ENCODE measurements at regions not wholly inside any gene's neighbourhood (a gene's known extent, or its start where the extent isn't known, plus 50 kb on each side); places are given as distances from the start of the nearest gene placed in this dataset.
"Not testable (repeated sequence)": the region's sequence is repeated elsewhere in the genome, so short reads cannot be mapped to it uniquely, and the experiment has no call there.

DNA sequence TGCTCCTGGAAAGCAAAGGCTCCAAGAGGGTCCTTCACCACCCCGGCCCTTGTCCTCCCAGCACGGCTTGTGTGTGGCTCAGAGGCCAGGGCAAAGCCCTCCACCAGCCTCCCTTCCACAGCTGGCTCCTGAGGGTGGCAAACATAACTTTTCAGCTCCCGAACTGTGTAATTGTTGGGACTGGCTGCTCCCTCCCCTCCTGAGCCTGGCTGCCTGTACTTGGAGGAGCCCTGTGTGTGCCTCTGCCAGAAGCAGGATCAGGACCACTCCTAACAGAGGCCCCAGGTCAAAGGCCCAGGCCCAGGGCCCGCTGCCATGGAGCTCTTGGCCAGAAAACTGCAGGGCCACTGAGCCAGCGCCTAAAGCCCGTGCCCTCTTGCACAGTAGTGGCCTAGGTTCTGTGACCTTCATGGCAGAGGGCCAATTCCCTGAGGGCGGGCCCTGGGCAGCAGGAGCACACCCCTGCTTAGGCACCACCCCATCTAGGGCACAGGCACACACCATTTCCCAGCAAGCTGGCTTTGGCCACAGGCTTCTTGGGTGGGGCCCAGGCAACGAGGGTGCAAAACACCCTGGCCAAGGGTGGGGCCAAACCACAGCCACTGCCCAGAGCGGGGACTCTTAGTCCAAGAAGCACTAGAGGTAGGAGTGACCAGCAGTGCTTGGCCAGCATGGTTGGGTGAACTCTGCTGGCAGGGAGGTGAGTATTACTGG lies 201.2 kb downstream of the TBC1D2B start:
- not testable (repeated sequence) for DNase-seq

DNA sequence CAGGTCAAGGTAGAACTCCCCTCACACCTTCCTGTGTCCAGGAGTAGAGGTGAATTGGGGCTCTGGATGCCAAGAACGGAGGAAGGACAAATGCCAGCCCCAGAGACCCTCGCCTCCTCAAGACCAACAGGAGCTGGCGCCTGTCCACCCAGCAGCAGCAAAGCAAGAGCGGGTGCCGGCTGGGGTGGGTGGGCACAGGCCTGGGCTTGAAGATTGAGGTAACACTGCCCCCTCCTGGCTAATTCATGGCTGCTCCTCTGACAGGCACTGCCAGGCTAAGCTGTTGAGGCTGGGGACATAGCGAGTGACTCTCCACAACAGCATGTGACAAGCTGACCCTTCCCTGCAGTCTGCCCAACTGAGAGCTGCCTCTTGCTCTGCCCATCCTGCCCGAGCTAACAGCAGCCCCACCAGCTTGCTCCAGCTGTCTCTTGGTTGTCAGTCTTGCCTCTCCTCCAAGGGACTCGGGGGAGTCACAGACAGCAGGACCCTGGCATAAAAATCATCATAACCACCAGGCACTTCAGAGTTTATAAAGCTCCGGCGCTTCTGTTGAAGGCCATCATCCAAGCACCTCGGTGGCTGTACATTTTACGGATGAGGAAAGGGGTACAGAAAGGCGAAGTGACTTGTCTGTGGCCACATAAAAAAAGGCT lies 202.3 kb downstream of the TBC1D2B start:
- peak; percentile 72 for DNase-seq

DNA sequence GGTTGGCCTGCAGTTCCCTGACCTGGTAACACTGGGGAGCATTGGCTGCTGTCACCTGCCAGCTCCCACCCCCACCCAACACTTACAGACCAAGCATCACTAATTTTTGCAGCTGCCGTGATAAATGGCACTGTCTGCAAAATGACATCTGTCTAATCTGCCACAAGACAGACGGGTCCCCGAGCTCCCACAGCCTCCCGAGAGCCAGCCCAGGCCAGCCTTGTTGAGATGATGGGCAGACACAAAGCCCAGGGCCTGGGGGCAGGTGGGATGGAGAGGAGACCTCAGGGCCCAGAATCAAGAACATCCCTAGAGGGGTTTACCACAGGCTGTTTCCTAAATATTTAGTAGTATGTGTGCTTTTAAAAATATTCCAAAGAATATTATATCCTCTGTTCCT lies 203.4 kb downstream of the TBC1D2B start:
- peak; percentile 75 for DNase-seq

DNA sequence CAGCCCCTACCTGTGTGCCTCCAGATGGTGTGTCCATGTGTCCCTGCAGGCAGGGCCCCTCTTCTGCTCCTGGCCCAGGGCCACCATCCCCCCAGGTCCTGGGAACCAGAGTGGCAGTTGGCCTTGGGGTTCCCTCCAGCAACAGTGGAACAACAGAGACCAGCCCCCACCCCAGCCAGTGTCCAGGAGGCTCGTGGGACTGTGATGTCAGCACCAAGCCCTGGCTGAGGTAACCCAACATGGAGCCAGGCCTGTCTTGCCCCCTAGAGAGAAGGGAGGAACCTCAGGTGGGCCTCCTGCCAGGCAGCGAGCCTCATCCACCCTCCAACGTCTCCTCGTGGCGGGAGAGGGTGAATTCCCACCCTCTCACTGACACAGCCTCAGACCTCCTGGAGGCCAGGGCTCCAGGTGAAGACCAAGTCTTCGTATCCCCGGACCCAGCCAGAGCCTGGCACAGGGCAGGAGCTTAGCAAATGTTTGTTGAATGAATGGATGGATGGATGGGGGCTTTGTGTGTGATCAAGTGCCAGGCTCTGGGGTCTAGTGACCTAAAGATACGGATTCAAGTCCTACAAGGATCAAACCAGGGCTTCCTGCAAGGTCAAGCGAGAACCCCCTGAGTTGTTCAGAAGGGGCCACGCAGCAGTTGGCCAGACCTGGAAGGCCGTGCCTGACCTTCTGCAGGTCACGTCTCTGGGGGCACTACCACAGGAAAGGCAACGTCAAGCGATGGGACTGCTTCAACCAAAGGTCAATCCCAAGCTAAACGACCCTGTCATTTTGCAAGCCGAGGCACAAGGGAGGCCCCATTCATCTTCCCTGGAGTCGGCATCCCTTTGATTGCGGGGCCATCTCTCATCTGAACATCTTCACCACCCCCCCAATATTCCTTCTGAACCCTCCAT lies 204.7 kb downstream of the TBC1D2B start:
- not testable (repeated sequence) for DNase-seq

DNA sequence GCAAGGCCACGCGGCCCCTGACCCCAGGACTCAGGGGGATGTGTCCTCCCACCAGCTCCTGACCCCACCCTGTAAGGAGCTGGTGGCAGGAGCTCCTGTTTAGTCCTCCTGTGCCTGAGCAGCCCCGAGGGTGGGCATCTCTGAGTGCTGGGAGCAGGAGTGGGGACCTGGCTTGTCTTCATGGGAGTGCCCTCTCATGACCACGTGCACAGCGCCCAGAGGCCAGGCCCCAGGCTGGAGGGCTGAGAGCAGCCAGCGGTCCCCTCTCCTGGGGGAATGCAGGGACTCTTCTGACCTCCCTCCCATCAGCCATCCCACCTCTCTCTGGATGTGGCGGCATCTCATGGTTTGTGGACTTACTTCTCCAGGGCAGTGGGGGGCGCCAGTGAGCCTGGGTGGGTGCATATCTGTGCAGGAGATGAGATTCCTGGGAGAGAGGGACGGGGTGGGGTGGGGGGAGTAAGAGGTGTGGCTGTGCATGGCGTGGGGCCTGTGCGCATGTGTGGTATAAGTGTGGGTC lies 205.6 kb downstream of the TBC1D2B start:
- no peak for DNase-seq

DNA sequence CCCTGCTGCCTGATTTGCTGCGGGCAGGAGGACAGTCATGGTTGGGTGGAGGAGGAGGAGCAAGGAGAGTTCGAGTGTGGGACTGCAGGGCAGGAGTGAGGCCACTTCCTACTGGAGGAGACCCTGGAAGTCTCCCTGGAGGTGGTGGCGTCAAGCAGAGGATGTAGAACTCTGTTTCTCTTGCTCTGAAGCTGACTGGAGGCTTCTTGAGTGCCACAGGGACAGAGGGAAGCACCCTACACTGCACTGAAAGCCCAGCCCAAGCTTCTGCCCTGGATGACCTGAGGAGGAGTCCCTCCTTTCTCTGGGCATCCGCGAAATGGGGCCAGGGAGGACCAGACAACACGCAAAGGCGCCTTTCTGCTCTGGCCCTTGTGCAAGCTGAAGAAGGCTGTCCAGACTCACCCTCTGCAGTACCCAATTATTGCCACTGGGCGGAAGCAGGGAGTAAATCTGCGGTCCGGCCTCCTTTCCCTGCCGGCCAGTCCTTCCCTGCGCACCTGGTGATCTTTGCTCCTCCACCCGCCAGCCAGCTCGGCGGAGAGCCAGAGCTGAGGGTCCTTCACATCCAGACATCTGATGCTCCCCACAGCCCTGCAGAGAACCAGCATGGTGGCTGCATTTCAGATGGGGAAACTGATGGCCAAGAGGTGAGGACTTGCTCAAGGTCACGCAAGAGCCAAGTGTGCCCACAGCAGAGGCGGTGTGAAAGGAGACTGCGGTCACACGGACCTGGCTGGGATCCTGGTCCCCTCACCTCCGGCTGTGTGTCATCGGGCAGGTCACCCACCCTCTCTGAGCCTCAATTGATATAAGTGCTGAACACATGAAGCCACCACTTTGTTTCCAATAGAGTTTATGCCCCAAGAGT lies 207.1 kb downstream of the TBC1D2B start:
- peak; percentile 29 for DNase-seq

DNA sequence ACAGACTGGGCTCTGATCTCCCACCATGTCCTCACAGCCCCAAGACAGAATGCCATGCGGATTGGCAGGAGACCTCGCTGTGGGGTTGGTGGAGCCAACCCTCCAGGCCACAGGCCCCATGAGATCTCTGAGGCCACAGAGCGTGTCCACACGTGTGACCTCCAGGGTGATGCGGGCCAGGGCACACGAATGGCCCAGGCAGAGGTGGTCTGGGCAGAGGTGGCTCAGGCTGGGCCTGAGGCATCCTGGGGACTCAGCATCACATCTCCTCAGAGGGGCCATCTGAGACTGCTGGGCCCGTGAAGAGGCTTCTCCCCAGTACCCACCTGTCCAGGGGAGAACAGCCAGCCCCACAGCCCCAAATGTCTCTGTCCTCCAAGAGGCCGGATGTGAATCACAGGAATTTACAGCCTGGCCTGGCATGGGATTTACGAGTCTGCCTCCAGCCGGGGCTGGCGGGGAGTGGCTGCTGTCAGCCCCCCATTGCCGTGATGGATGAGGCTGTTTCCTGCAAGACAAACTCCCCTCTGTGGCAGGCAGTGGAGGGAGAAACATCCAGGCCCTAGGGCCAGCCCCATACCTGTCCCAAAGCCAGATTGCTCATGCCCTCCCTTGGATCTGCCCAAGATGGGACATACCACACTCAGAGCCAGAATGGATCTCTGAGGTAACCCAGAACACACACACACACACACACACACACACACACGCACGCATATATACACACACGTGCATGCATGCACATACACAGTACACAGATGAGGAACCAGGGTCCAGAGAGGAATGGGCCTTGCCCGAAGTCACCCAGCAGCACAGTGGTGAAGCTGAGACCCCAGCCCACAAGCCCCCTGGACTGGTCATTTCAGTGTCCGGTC lies 208.3 kb downstream of the TBC1D2B start:
- DNase-seq, result no peak

DNA sequence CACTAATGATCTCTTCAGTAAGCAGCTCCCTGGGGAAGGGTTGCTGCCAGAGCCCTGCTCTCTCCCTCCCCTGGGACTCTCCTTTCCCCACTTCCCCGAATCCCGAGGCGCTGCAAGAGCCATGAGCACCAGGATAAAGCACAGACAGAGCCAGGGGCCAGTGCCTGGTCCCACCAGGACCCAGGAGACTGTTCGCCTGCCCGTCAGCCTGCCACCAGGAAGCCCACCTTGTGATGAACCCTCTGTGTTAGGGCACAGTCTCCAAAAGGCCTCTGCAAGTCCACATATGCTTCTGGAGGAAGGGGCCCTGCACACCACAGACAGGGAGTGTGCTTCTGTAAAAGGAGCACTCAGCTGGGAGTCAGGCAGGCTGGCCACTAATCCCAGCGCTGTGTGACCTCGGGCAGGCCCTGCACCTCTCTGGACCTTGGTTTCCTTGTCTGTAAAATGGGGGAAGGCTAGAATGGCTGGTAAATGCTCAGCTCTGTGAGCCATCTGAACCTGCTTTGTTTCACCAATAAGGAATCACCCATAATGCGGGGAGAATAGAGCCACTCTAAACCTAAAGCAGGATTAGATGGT lies 209.4 kb downstream of the TBC1D2B start:
- peak; percentile 83 for DNase-seq

DNA sequence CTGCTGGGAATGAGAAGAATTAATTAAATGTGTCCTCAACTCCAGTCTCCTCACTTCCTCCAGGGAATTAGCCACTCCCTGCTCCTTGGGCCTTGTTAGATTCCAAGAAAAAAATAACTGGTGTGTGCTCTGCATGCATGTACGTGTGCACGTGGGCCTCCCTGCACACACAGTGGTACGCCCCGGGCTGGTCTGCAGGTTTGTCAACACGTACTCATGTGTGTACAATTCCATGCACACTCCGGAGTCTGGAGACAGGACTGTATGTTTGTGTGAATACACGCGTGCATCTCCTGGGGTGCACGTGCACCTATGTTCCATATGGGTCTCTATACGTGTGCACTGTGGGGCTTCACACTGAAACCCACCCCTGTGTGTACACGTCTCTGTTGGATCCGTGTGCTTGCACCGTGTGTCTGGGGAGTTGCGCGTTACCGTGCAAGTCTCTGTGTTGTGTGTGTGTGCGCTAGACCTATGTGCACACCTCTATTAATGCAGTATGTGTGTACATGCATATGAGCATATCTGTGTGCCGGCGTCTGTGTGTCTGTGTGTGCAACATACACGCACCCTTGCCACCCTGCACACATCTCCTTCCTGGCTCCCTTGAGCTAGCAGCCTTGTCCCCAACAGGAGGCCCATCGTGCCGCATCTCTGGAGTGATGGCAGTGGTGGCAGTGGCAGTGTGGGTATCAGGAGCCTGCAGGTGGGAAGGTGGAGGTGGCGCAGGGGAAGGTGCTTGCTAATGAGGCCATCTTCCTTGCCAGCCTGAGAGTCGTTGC lies 210.1 kb downstream of the TBC1D2B start:
- DNase-seq, result no peak

DNA sequence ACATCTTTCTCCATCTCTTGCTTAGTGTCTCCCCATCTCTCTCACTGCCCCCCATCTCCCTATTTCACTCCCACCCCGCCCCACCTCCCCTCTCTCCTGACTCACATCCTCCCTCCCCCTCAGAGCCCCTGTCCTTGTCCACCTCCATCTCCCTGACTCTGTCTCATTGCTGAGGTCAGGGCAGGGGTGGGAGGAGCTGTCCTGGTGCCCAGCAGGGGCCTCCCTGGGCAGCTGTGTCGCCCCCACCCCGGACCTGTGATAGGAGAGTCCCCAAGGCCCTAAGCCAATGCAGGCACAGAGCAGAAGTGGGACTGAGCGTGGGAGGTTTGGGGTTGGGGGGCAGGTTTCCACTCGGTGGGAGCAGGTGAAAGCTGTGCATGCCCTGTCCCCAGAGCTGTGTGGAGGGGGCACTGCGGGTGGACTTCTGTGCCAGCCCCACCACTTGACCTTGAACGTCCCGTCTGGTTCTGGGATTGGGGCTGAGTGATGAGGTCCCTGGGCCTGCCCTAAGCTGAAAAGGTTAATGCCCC lies 210.8 kb downstream of the TBC1D2B start:
- no peak for DNase-seq

DNA sequence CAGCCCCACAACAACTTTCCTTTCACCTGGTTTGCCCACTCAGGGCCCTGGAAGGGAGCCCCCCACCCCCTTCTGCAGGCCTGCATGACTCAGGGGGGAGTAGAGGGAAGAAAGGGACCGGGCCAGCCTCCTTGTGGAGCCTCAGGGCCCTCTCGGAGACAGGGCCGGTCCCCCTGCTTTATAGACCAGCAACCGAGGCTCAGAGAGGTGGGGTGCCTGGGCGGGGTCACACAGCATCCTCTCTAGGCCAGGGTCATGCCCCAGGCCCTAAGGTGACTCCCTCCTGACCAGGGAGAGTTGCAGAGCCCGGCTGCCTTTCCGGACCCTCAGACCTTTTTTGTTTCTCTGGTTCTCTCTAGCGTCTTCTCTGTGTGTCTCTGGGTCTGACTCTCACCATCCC lies 211.3 kb downstream of the TBC1D2B start:
- DNase-seq, result no peak

DNA sequence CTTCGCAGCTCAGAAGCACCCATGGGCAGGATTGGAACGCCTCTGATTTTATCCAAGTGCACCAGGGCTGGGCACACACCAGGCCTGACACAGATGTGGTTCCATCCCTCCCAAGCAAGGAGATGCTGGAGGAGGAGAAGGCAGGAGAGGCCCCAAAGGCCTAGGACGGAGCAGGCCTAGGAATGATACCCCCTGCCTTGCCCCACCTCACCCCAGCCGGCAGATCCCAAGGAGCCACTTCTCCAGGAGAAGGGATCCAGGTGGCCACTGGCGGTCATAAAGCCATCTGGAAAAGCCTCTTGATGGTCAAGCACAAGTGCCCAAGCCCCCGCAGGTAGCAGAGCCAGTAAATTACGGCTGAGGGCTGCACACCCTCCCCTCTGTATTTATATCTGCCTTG lies 211.8 kb downstream of the TBC1D2B start:
- no peak for DNase-seq

DNA sequence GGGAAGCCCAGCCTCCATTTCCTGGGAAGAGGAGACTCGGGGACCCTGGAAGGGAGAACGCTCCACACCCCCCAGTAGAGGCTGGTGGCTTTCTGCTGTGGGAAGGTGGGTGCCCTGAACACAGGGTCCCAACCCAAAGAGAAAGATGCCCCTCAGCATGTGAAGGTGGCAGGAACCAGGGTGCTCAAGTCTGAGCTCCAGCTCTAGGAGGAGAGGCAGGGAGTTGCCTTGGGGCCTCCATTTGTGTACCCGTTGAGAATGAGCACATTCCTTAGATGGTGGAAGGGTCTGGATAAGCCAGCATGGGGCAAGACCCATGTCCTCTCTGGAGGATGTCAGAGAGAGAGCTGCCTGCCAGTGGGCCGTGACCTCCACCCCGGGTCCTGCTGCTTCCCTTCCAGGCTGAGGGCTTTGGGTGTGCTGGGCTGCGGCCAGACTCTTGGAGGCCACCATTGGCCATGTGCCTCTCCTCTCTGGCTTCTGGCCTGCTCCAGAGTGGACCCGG lies 212.4 kb downstream of the TBC1D2B start:
- DNase-seq, result no peak

DNA sequence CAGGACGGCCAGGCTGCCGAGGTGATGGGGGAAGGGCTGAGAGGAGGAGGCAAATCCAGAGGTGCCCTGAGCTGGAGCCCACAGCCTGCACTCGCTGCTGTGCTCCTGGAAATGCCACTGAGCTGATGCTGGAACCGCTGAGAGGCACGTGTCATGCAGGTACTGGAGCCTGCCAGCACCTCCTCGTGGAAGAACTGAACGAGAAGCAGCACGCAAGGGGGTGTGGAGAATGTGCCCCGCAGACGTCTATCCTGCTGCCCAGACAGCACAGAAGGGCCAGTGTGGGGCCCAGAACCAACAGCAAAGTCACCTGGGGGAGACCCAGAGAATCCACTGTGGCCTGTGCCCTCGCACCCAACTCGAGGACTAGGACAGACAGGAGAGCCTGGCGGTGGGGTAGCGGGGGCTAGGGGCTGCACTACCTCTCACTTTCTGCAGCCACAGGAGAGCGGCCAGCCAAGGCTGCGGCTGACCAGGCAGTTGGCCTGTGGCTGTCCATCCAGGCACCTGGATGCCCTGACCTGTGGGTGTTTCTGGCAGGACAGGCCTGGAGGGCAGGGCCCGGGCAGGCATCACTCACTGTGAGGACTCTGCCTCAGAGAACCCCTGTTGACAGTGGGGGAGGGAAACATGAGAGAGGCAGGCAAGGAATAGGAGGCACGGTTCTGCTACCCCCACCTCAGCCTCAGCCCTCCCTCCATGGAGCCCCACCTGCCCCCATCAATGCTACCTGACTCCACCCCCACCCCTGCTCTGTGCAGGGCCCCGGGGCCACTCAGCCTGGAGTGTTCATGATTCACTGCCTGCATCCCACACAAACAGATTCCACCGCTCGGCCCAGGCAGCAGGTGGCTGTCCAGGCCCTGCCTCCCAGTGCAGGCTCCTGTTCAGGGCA lies 213.1 kb downstream of the TBC1D2B start:
- no peak for DNase-seq

DNA sequence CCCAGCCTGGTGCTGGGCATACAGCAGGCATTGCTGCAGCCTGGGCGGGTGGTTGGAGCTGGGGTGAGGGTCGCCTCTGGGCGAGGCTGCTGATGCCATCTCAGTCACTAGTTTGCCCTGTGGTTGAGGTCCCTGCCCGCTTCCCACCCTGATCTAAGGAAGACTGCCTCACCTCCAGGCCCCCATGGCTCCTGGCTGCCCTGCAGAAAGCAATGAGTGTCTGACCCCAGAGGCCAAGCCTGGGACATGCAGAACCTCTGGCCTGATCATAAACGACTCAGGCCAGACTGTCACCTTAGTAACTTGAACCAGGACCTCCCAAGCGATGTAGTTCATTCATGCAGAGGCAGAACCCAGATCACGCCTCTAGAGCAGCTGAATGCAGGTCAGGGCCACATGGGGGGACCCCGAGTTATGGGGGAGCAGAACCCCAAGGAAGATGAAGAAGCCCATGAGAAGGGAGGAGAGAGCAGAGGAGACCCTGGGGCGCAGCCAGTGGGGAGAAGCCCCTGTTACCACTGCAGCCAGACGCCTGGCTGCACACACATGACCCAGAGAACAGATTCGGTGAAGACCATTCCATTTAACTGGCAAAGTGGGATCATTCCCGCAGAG lies 213.9 kb downstream of the TBC1D2B start:
- no peak for DNase-seq

DNA sequence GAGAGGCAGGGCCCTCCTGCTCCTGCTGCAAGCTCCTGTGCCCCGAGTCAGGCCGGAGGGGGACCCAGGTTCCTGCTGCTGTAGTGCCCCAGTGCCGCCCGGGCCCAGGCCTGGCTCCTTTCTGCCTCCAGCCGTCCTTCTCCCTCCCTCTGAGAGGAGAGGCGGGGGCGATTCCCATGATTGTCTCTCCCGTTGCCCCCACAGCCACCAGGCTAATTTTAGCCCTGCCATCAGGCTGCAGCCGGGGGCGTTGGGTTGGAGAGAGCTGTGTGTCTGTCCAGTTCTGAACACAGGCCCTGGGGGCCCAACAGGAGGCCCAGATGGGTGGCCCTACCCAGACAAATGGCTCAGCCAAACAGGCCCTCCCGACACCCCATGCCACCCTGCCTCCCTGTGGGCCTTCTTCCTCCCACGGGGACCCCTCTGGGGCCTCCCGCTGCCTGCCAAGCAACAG lies 214.8 kb downstream of the TBC1D2B start:
- DNase-seq, result no peak

DNA sequence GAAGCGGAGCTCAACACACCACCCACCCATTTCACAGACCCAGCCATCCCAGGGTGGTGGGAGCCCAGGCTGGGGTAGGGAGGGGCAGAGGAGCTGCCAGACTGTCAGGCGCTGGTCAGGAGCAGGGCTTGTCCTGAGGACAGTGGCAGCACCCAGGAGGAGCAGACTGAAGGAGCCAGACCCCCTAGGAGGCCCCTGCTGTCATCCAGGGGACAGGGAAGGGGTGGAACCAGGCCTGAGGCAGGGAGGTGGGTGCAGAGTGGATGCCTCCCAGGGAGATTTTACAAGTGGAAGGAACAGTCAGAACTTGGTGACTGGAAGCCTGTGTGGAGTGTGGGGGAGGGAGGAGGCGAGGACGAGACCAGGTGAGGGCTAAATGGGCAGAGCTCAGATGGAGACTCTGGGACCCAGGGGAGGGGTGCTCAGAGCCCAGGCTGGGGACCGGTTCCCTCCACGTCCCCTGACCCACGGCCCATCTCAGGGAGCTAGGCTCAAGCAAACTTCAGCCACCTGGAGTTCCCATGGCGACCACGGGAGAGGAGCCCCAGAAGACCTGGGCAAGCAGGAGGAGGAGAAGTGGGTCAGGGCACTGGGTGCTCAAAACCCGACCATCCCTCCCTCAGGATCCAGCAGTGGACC lies 215.4 kb downstream of the TBC1D2B start:
- not testable (repeated sequence) for DNase-seq
